IPS-NIHi7 (cell line): ENCODE measurements at regions not wholly inside any gene's neighbourhood (a gene's known extent, or its start where the extent isn't known, plus 50 kb on each side); places are given as distances from the start of the nearest gene placed in this dataset.
A peak's percentile ranks its signal among the peaks of the same experiment; 100 is the strongest.
"Not testable (repeated sequence)": the region's sequence is repeated elsewhere in the genome, so short reads cannot be mapped to it uniquely, and the experiment has no call there.

Experiments used
- DNase-seq: peaks from one replicate; pipeline ENCODE4 v3.0.0; 2012; ENCODE audit warnings: mixed read lengths; ENCODE audit errors: extremely low spot score

DNA sequence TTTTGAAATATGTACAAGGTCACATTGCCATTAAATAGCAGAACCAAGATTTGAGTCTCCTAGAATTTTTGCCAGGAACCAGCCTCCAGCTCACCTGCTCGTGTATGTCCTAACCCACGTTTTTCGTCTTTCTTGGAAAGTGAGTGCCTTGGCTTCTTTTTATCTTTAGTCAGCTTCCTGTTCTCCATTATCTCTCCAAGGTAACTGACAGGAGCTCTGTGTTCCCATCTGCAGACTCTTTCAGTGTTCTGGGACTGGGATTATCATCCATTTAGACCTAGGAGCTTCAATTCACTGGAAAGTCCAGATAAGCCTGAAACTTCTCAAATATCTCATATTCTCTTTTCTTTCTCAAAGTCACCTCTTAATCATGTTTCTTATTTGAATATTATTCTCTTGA, 193.7 kb downstream of the ZIC5 start:
- no peak for DNase-seq

DNA sequence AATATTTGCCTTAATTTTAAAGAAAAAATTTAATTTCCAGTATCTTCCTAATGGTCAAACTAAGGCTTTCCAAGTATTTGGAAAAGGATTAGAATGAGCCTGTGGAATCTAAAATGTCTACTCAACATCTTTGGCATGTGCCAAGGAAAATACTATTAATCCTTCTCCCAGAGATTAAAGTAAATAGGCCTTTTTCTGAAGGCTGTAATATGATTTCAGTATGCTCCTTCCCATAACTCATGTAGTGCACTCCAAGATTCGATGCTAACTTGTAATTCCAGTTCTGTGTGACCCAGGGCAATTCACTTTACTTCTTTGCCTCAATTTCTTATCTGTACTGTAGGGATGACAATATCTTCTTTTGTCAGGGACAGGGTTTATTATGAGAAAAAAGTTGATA, 196.9 kb downstream of the ZIC5 start:
- no peak for DNase-seq

DNA sequence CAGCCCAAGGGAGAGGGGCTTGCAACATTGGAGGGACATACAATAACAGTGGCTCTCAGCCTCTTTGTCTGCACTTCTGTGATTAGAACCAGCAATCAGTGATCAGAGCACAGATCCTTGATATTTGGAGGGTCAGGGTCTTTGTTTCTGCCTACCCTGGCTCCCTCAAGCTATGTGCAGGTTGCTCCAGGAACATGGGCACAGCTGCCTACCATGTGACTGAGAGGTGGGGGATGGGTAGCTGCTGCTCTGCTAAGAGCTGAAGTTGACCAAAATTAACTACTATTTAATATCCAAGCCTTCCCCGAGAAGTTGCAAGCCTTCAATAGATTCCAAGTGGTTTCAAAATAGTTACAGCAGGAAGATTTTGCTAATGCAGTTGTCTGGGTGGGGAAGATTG, 202.6 kb downstream of the ZIC5 start:
- no peak for DNase-seq

DNA sequence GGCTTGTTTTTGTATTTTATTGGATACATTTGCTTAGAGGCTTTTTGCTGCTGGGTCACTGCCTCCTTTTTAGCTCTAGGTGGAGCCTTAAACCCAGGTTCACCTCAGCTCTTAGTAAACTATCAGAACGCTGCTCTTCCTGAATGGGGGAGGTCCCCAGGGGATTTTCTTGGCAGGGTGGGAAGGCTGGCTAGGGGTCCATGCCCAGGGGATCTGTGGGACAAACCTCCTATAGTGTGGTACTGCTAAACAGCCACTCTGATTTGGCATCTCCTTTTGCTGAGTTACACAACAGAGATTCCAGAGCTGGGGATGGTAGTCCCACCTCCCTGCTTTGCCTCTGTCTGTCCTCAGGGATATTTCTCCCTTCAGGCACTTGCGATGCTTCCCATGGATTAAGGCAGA, 204.9 kb downstream of the ZIC5 start:
- peak; percentile 64 for DNase-seq

DNA sequence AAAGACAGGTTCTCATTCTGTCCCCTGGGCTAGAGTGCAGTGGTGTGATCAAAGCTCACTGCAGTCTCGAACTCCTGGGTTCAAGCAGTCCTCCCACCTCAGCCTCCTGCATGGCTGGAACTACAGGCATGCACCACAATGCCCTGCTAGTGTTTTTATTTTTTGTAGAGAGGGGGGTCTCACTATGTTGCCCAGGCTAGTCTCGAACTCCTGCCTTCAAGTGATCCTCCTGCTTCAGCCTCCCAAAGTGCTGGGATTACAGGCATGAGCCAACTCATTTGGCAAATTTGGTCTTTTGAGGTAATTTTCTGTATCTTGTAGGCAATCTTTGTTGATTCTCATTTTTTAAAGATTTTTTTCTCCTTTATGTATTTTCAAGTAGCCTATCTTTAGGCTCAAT, 205.7 kb downstream of the ZIC5 start:
- DNase-seq, result no peak

DNA sequence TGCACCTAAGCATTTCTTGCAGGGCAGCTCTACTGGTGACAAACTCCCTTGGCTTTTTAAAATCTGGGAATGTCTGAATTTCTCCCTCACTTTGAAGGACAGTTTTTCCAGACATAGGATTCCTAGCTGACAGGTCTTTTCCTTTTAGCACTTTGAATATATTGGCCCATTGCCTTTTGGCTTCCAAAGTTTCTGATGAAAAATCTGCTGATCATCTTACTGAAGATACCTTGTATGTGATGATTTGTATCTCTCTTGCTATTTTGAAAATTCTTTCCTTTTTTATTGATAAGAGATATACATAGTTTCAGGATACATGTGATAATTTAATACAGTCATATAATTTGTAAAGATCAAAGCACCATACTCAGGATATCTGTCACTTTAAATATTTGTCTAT, 211.1 kb downstream of the ZIC5 start:
- no peak for DNase-seq

DNA sequence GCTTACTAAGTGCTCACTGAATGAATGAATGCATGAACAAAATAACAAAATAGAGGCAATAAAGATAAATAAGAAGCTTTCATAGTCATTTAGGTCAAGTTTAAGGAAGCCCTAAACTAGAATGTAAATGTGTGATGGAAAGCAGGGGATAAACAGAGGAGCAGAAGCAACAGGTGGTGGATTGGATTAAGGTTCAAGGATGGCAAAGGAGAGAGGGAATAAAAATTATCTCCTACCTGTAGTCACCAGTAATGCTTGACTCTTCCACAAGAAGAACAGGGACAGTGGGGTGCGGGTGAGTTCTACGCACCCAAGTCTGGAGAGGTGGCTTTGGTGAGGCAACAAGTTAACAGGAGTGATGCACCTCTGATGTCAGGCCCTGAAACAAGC, 212.4 kb downstream of the ZIC5 start:
- DNase-seq, result no peak

DNA sequence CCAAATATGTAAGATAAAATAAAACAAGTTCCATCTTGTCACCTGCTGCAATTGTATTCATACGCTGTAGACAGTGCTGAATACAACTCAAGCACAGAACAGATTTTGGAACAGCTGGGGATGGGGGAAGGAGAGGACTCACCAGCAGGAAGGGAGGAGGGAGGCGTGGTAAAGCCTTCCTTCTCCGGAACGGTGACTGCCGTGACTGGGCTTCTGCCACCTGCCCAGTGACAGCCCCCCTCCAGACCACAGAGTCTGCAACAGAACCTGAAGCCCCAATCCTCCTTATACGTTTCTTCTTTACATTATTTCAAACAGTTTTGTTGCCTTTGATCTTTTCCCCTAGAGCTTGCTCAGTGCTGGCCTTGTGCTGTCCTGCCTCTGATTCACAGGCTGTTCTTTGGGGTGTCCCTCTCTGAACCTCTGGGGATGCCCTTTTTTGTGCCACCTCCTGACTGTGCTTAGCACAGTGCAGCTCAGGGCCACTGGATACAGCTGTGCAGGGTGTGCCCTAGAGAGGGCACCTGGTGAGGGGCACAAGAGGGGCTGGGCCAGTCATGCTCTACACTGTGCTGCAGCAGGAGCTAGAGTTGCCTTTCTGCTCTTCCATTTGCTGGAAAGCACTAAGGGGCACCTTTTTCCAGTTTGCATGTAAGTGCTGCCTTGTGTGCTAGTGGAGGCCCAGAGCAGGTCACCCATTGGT, 213.0 kb downstream of the ZIC5 start:
- no peak for DNase-seq

DNA sequence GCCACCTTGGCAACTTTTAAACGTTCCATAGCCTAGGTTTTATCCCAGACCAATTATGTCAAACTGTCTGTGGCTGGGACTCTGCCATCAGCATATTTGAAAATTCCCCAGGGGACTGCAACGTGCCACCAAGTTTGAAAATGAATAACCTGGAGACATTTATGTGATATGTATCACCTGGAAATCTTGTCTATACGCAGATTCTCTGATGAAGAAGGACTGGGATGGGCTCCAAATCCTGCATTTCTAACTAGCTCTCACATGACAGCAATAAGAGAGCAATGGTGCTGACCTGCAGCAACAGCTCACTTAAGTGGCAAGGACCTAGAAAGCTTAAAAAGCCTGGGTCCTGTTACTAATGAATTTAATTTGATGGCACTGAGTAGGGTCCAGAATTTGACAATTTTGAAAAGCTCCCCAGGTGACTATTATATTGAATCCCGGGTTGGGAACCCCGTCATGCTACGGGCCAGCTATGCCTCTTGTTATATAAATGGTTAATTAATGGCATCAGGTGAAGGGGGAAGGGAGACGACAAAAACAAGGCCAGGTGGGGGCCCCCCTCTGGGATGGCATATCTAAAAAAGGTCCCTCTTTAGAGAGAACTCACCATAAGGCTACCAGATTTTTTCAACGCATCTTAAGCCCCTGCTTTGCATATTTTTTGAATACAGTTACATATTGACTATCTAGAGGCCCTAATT, 213.7 kb downstream of the ZIC5 start:
- no peak for DNase-seq

DNA sequence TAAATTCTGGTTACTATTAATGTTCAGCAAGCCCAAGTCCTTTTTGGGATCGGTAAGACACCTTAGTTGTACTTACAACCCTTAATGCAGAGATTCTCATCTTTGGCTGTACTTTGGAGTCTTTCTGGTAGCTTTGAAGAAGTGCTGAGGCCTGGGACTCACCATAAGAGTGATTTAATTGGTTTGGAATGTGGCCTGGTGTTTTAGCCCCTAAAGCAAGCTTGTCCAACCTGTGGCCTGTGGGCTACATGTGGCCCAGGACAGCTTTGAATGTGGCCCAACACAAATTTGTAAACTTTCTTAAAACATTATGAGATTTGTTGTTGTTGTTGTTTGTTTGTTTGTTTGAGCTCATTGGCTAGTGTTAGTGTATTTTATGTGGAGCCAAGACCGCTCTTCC, 215.3 kb downstream of the ZIC5 start:
- DNase-seq, result no peak

DNA sequence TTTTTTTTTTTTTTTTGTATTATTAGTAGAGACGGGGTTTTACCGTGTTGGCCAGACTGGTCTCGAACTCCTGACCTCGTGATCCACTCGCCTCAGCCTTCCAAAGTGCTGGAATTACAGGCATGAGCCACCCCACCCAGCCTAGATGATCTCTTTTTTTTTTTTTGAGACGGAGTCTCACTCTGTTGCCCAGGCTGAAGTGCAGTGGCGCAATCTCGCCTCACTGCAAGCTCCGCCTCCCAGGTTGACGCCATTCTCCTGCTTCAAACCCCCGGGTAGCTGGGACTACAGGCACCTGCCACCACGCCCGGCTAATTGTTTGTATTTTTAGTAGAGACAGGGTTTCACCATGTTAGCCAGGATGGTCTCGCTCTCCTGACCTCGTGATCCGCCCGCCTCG, 216.8 kb downstream of the ZIC5 start:
- DNase-seq, result not testable (repeated sequence)

DNA sequence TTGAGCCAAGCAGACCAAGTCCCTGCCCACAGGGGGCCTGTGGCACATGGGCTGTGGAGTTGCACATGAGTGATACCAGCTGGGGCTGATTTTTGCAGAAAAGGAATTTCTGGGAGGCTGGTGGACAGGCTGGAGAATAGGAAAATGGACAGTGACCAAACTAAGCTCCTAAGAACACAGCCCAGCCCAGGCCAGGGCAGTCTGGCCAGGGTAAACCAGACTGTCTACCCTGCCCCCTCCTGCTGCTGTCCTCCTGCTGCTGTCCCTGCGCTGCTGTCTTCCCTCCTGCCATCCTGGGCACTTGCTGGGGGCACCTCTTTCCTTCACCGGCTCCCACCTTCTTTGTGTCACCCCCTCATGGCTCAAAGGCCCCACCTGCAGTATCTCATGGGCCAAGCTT, 219.2 kb downstream of the ZIC5 start:
- no peak for DNase-seq

DNA sequence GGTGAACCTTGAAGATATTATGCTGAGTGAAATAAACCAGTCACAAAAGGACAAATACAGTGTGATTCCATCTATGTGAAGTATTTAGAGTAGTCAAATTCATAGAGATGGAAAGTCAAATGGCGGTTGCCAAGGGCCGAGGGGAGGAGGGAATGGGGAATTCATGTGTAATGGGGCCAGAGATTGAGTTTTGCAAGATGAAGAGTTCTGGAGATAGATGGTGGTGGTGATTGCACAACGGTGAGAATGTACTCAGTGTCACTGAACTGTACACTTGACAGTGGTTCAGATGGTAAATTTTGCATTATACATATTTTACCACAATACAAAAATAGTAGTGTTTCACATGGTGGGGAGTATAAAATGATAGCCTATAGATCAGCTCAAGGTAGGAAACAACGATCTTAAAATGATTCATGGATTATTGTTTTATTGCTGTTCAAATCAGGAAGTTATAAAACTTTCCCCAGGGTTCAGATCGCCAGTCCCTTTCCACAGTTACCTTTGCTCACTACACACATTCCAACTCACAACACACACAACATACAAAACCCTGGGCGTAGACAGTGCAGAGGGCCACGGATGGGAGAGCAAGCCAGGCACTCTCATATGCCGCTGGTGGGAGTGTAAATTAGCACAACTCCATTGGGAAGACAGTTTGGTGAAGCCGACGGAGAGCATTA, 219.9 kb downstream of the ZIC5 start:
- DNase-seq, result no peak

DNA sequence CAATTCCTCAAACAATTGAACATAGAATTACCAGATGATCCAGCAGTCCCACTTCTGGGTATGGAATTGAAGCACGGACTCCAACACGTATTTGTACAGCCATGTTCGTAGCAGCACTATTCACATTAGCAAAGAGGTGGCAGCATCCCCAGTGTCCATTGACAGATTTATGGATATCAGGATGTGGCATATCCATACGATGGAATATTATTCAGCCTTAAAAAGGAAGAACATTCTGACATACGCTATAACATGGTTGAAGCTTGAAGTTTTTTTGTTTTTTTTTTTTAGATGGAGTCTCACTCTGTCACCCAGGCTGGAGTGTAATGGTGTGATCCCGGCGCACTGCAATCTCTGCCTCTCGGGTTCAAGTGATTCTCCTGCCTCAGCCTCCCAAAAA, 220.6 kb downstream of the ZIC5 start:
- DNase-seq, result no peak

DNA sequence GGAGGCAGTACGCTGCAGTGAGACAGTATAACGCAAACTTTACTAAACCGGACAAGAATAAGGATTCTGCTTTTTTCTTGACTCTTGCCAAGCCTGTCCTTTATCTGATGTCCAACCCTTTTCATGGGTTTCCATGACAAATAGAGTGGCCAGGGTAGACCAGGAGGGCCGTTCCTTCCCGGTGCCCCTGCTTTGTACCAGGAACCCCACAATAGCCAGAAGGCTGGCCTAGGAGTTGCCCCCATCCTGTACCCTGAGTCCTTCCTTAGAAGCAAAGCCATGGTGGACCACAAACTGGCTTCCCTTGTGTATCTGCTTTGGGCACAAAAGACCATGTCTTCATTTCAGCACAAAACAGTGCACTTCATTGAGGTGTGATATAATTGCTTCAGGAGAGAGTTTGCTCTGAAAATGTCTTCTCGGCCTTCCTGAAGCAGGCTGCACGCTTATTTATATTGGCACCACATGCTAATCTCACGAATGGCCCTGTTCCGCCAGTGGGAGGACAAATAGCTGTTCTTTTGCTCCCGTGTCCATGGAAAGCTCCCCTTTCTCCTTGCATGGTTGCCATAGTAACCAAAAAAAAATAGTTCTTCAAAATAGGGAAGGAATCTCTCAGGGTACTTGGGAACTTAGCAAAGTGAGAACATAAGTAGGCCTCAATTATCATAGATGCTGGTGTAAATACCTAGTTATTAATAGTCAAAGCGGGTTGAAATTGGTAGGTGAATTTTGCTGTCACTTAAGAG, 222.1 kb downstream of the ZIC5 start:
- DNase-seq, result no peak

DNA sequence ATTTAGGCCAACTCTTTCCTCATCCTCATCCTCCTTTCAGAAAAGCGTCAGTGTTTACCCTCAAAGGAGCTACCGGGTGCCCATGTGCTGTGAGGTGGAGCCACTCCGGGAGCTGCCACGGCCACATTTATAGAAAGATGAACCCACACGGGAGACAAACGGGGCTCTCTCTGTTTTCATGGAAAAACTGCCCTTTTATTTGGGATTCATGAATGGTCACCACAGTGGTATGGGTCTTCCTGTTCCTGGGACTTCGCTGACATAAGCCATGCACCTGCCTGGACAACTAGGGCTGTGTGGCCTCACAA, 224.2 kb downstream of the ZIC5 start:
- DNase-seq, result no peak

DNA sequence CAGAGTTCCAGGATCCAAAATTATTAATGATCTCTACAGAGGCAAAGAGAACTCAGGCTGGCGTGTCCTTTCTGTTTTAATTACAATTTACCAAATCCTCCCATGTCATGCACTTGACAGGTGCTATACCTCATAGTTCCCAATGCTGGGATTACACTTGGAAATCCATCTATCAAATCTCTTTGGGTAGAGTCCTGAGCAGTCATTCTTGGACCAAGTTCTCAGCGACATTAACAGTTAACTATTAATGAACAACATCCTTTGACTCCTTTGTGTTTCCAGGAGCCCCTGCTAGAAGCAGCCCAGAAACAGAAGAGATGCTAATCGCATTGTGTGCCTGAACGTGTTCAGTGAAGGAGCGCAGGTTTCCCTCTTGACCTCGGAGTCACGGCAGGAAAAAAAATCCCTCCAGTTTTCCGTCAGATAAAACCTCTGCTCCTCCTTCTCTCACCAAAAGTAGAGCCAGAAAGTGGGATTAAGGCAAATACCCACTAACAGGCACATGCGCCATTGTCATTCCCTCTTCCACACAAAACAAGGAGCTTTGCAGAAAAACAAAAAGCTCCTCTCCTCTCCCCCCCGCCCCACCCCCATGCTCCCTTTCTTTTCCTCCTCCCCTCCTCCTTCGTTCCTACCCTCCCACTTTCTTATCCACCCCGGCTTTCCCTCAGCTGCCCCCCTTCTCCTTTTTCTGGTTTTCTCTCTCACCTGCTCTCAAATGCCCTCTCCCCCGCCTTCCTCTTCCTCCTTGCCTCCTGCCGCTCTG, 224.7 kb downstream of the ZIC5 start:
- DNase-seq, result peak; percentile 72

DNA sequence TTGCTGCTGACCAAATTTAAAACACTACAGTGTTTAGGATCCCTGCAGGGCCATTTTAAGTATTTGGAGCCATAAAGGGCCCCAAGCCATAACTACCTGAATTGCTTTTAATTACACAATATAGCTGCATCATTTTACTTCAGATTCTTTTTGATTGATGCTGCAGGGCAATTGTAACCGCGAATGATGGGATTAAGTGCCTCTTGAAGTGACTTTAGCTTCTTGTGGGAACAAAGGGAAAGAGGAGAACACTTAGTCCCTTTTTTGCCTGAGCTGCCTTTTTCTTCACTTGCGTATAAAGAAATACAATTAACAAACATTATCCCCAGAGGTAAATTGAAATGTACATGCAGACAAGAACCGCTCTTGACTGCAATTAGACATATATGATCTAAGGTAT, 228.5 kb downstream of the ZIC5 start:
- no peak for DNase-seq

DNA sequence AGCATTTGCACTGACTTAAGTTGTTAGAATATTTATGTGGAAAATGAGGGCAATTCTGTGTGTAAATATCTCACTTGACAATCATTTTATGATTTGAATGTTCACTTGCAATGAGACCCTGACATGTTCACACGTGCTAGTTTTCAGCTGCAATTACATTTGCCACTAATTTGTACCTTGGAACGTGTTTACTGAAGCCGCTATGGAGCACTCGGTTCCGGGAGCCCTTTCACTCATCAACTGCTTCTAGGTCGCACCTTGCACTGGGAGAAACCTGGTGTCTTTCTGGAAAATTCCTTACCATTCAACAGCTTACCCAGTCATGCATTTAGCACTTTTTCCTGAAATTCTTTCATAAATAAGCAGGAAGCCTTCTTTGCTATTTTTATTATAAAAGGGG, 229.6 kb downstream of the ZIC5 start:
- no peak for DNase-seq

DNA sequence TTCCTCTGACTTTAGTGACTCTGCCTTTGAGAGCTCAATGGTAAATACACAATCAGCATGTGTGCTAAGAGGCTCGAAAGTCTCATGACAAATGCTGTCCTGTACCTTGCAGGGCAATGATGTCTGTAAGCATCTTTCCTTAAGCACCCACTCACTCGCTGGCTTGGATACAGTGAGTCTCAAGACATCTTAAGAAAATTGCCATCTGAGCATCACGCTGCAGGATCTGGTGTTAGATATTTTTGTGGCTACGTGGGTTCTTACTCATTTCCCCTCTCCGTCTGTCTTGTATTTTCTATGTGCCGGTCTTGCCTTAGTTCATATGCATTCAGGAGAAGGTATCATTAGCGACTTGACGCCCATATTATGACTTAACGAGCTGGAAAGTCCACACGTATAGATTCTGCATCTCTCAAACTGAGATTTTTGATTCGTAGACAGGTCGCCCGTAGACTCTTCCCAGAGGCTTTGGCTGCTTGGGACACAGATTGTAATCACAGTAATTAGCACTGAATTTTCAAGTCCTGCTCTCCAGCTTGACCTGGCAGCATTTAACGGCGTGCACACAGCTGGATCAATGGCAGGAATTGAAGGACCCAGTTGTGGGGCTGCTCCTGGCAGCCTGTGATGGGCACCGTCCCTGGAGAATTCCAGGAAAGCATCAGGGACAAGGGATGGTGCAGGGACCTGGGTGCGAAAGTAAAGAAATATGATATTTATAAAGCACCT, 231.2 kb downstream of the ZIC5 start:
- no peak for DNase-seq

DNA sequence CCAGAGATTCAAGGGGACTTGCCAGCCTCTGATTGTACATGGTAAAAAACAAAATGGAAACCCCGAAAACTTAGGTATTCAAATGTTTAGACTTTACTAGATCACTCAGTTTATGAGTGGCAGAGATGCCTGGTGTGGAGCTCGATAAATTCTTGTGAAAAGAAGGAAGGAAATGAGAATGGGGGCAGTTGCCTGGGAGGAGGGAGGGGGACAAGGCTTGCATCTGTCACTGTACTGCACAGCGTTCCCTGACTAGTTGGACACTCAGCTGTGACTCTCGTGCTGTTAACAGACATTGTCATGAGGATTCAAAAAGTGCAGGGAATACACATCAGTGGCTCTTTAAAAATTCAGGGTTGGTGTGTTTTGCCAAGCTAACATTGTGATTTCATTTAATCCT, 232.9 kb downstream of the ZIC5 start:
- DNase-seq, result no peak
